ENCODE measurements at regions not wholly inside any gene's neighbourhood (a gene's known extent, or its start where the extent isn't known, plus 50 kb on each side); places are given as distances from the start of the nearest gene placed in this dataset.

DNA sequence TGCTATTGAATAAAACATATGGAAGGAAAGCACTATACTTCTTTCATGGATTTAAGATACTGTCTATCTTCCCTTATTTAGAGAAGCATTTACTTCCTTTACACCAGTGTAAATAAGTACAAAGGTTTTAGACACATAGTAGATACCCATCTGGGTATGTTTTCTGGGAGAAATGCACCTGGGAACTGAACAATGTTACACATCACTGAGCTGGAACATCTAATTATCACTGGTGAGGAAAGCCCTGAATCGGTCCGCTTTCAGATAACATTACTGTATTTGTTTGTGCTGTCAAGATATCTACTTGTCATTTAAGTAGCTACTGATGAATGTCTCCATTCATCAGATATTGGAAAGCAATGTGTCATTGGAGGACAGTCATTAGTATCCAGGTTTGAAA is 964.7 kb upstream of the PTPRD start:
- no peak for DNase-seq (ENCODE audit: low spot score)
- H3K9me3 ChIP-seq (ENCODE audit: low read depth, low read length, poor library complexity, severe bottlenecking): no peaks in the 10 kb centered on the region
- ChIA-PET POLR2A (ENCODE audit: low non-redundant PET) (no interaction called here), CTCF (no interaction called here)
- no TSS peak for BruUV-seq (replicated peaks)
- H3K27ac ChIP-seq (ENCODE audit: low read depth, low read length, poor library complexity, severe bottlenecking): no peak overlapping the region
- no peak for TF ChIP-seq EZH2 (IDR thresholded peaks at IDR 0.05; ENCODE audit: borderline replicate concordance, low read depth, low read length, poor library complexity, severe bottlenecking)
- TF ChIP-seq, protein P1, sequence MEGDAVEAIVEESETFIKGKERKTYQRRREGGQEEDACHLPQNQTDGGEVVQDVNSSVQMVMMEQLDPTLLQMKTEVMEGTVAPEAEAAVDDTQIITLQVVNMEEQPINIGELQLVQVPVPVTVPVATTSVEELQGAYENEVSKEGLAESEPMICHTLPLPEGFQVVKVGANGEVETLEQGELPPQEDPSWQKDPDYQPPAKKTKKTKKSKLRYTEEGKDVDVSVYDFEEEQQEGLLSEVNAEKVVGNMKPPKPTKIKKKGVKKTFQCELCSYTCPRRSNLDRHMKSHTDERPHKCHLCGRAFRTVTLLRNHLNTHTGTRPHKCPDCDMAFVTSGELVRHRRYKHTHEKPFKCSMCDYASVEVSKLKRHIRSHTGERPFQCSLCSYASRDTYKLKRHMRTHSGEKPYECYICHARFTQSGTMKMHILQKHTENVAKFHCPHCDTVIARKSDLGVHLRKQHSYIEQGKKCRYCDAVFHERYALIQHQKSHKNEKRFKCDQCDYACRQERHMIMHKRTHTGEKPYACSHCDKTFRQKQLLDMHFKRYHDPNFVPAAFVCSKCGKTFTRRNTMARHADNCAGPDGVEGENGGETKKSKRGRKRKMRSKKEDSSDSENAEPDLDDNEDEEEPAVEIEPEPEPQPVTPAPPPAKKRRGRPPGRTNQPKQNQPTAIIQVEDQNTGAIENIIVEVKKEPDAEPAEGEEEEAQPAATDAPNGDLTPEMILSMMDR (conservative IDR thresholded peaks at IDR 0.05; ENCODE audit: low read depth, low read length): no peak
- H3K27me3 ChIP-seq (replicated peaks; ENCODE audit: insufficient read depth, low read depth, low read length, poor library complexity): no peaks in the 10 kb centered on the region
- intact Hi-C loops (cut with micrococcal nuclease; ENCODE audit: unreplicated experiment): no loop called here
- no peaks in the 10 kb centered on the region for H3K36me3 ChIP-seq (ENCODE audit: insufficient read depth, low read length, poor library complexity, severe bottlenecking)
- no peak overlapping the region for H3K4me3 ChIP-seq (ENCODE audit: low read depth, low read length, poor library complexity, severe bottlenecking)
- no peaks in the 10 kb centered on the region for H3K4me1 ChIP-seq (ENCODE audit: insufficient read depth, low read length, poor library complexity, severe bottlenecking)

DNA sequence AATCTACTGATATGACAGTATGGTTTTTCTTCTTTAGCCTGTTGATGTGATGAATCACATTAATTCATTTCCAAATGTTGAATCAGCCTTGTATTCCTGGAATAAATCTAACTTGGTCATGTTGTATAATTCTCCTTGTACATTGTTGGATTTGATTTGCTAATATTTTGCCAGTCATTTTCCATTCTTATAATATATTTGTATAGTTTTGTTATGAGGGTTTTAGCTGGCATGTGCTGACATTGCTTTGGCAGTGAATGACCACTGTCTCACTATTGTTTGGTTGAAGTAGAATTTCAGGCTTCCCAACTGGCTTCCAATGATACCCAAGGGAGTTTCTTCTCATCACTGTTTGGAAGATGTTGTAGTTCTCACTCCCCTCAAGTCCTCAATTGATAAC is 983.0 kb upstream of the PTPRD start:
- POLR2A ChIA-PET (ENCODE audit: low non-redundant PET): no interaction called here
- no TSS peak for BruUV-seq (replicated peaks)
- no peak overlapping the region for H3K27ac ChIP-seq (ENCODE audit: low read depth, low read length, poor library complexity, severe bottlenecking)
- H3K9me3 ChIP-seq (ENCODE audit: low read depth, low read length, poor library complexity, severe bottlenecking): no peaks in the 10 kb centered on the region
- intact Hi-C loops (cut with micrococcal nuclease; ENCODE audit: unreplicated experiment): no loop called here
- CTCF ChIA-PET: no interaction called here
- H3K4me1 ChIP-seq (ENCODE audit: insufficient read depth, low read length, poor library complexity, severe bottlenecking): no peaks in the 10 kb centered on the region
- H3K27me3 ChIP-seq (replicated peaks; ENCODE audit: insufficient read depth, low read depth, low read length, poor library complexity): no peaks in the 10 kb centered on the region
- H3K4me3 ChIP-seq (ENCODE audit: low read depth, low read length, poor library complexity, severe bottlenecking): no peak overlapping the region
- no peak for TF ChIP-seq EZH2 (IDR thresholded peaks at IDR 0.05; ENCODE audit: borderline replicate concordance, low read depth, low read length, poor library complexity, severe bottlenecking)
- TF ChIP-seq, protein P1 (conservative IDR thresholded peaks at IDR 0.05; ENCODE audit: low read depth, low read length): no peak
- no peak for DNase-seq (ENCODE audit: low spot score)
- H3K36me3 ChIP-seq (ENCODE audit: insufficient read depth, low read length, poor library complexity, severe bottlenecking): no peaks in the 10 kb centered on the region

DNA sequence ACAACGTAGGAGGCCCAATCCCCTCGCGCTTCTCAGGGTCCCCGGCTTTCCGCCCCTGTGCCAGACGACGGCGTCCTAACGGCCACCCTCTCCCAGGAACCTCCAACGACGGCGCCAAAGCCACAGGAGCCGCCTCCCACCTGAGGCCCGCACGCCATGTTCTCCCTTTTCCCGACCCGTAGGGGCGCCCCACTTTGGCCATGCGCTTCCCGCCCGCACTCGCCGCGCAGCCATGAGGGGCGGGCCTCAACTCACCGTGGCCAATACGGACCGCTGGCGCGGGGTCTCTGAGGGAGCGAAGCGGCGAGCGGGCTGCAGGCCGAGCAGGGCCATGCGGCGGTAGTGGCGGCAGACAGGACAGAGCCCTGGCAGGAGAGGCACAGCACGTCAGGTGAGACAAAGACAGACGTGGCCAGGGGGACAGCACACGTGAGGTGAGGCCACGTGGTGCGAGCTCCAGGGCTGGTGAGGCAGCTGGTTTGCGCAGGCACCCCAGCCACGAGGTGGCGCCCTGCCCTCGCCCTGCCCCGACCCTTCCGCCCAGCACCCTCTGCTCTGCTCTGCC is 1005.5 kb upstream of the PTPRD start:
- CTCF ChIA-PET: no interaction called here
- H3K9me3 ChIP-seq (ENCODE audit: low read depth, low read length, poor library complexity, severe bottlenecking): no peaks in the 10 kb centered on the region
- H3K4me3 ChIP-seq (ENCODE audit: low read depth, low read length, poor library complexity, severe bottlenecking): no peak overlapping the region
- no peaks in the 10 kb centered on the region for H3K27me3 ChIP-seq (replicated peaks; ENCODE audit: insufficient read depth, low read depth, low read length, poor library complexity)
- no TSS peak for BruUV-seq (replicated peaks)
- no peaks in the 10 kb centered on the region for H3K36me3 ChIP-seq (ENCODE audit: insufficient read depth, low read length, poor library complexity, severe bottlenecking)
- POLR2A ChIA-PET (ENCODE audit: low non-redundant PET): no interaction called here
- H3K27ac ChIP-seq (ENCODE audit: low read depth, low read length, poor library complexity, severe bottlenecking): no peak overlapping the region
- intact Hi-C loops (cut with micrococcal nuclease; ENCODE audit: unreplicated experiment): no loop called here
- H3K4me1 ChIP-seq (ENCODE audit: insufficient read depth, low read length, poor library complexity, severe bottlenecking): no peaks in the 10 kb centered on the region
- no peak for DNase-seq (ENCODE audit: low spot score)
- no peak for TF ChIP-seq EZH2 (IDR thresholded peaks at IDR 0.05; ENCODE audit: borderline replicate concordance, low read depth, low read length, poor library complexity, severe bottlenecking)
- TF ChIP-seq, protein P1 (conservative IDR thresholded peaks at IDR 0.05; ENCODE audit: low read depth, low read length): no peak
